ENCODE measurements at regions not wholly inside any gene's neighbourhood (a gene's known extent, or its start where the extent isn't known, plus 50 kb on each side); places are given as distances from the start of the nearest gene placed in this dataset.
"Not testable (repeated sequence)": the region's sequence is repeated elsewhere in the genome, so short reads cannot be mapped to it uniquely, and the experiment has no call there.

DNA sequence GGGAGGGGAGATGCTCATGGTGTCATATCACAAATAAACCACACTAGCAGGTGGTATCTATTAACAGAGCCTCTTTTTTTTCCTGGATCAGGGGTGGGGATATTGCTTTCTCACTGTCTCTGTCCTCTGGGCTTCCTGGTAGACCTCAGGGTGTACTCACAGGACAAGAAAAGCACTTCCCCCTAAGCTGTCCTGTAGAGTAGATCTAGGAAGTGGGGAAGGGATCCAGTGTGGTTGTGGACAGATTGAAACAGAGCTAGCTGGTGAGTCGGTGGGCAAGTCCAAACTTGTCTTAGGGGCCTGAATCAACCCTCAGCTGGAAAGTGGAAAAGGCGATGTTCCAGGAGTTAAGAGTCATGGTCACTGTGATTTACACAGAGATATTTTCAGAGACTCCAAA is 96.6 kb downstream of the SRGAP2 start:
- not testable (repeated sequence) for H3K4me3 ChIP-seq (ENCODE audit: low read depth in 1 of 2, low read length in 2 of 2); H4K20me1 ChIP-seq (ENCODE audit: insufficient read depth, low read length); H3K4me2 ChIP-seq (ENCODE audit: insufficient read depth, low read length); H3K9me3 ChIP-seq (ENCODE audit: insufficient read depth, low read length, severe bottlenecking); H2AFZ ChIP-seq (ENCODE audit: low read depth, low read length); ATAC-seq (ENCODE audit: insufficient read depth, low read depth); H3K27ac ChIP-seq (ENCODE audit: low read length); H3K27me3 ChIP-seq (ENCODE audit: insufficient read depth, low read length, poor library complexity); H3K9ac ChIP-seq (ENCODE audit: low read depth, low read length); DNase-seq; H3K4me1 ChIP-seq (ENCODE audit: insufficient read depth, low read length); H3K36me3 ChIP-seq (ENCODE audit: insufficient read depth, low read length); H3K79me2 ChIP-seq (ENCODE audit: insufficient read depth, low read length)

DNA sequence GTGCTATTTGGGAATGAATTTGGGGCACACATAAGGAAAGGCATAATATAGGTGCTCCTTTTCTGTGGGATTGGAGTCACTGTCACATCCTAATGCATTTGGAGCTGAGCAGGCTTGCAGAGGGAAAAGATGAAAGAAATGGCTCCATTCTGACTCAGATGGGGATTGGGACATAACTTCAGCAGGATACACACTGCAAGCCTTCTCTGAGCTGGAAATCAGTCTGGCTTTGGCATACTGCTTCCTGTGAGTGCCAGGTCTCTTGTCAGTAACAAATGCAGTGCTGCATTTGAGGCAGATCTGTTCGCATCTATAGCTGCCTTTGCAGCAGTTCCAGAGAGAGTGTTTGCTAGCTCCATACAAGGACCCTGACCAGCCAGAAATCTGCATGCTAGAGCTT is 98.7 kb downstream of the SRGAP2 start:
- not testable (repeated sequence) for H3K27me3 ChIP-seq (ENCODE audit: insufficient read depth, low read length, poor library complexity); H3K36me3 ChIP-seq (ENCODE audit: insufficient read depth, low read length); H3K79me2 ChIP-seq (ENCODE audit: insufficient read depth, low read length); DNase-seq; H3K27ac ChIP-seq (ENCODE audit: low read length); H3K9ac ChIP-seq (ENCODE audit: low read depth, low read length); H3K4me3 ChIP-seq (ENCODE audit: low read depth in 1 of 2, low read length in 2 of 2); H3K4me1 ChIP-seq (ENCODE audit: insufficient read depth, low read length); ATAC-seq (ENCODE audit: insufficient read depth, low read depth); H4K20me1 ChIP-seq (ENCODE audit: insufficient read depth, low read length); H3K9me3 ChIP-seq (ENCODE audit: insufficient read depth, low read length, severe bottlenecking); H3K4me2 ChIP-seq (ENCODE audit: insufficient read depth, low read length); H2AFZ ChIP-seq (ENCODE audit: low read depth, low read length)

GRCh38 chr1:206307442-206307841 is 104.1 kb downstream of the SRGAP2 start:
- not testable (repeated sequence) for H3K9ac ChIP-seq (ENCODE audit: low read depth, low read length); DNase-seq; H3K4me3 ChIP-seq (ENCODE audit: low read depth in 1 of 2, low read length in 2 of 2); H3K9me3 ChIP-seq (ENCODE audit: insufficient read depth, low read length, severe bottlenecking); H3K4me1 ChIP-seq (ENCODE audit: insufficient read depth, low read length); H2AFZ ChIP-seq (ENCODE audit: low read depth, low read length); H4K20me1 ChIP-seq (ENCODE audit: insufficient read depth, low read length); H3K36me3 ChIP-seq (ENCODE audit: insufficient read depth, low read length); H3K4me2 ChIP-seq (ENCODE audit: insufficient read depth, low read length); H3K27ac ChIP-seq (ENCODE audit: low read length); H3K27me3 ChIP-seq (ENCODE audit: insufficient read depth, low read length, poor library complexity); H3K79me2 ChIP-seq (ENCODE audit: insufficient read depth, low read length); ATAC-seq (ENCODE audit: insufficient read depth, low read depth)

DNA sequence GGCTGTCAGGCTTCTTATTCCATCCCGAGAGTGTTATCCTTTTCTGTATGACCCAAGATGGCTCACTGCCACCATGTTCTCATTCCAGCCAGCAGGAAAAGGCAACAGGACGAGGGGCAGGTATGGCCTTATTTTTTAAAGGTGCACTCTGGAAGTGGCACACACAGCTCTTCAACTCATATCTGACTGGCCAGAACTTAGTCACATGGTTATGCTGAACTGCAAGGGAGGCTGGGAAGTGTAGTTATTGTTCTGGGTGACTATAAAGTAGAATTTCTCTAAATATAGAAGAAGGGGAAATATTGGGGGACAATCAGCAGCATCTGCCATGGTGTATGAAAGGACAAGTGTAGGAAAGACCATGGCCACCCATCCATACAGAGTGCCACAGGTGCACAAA is 107.6 kb downstream of the SRGAP2 start:
- H4K20me1 ChIP-seq (ENCODE audit: insufficient read depth, low read length); H3K4me2 ChIP-seq (ENCODE audit: insufficient read depth, low read length); H3K27ac ChIP-seq (ENCODE audit: low read length); ATAC-seq (ENCODE audit: insufficient read depth, low read depth); H3K4me3 ChIP-seq (ENCODE audit: low read depth in 1 of 2, low read length in 2 of 2); H3K9me3 ChIP-seq (ENCODE audit: insufficient read depth, low read length, severe bottlenecking); H3K27me3 ChIP-seq (ENCODE audit: insufficient read depth, low read length, poor library complexity); H2AFZ ChIP-seq (ENCODE audit: low read depth, low read length); H3K4me1 ChIP-seq (ENCODE audit: insufficient read depth, low read length); DNase-seq; H3K36me3 ChIP-seq (ENCODE audit: insufficient read depth, low read length); H3K9ac ChIP-seq (ENCODE audit: low read depth, low read length); H3K79me2 ChIP-seq (ENCODE audit: insufficient read depth, low read length): not testable (repeated sequence)

- H2AFZ ChIP-seq (ENCODE audit: low read depth, low read length); H3K4me2 ChIP-seq (ENCODE audit: insufficient read depth, low read length); H3K9ac ChIP-seq (ENCODE audit: low read depth, low read length); H3K27me3 ChIP-seq (ENCODE audit: insufficient read depth, low read length, poor library complexity); H3K36me3 ChIP-seq (ENCODE audit: insufficient read depth, low read length); H3K79me2 ChIP-seq (ENCODE audit: insufficient read depth, low read length); ATAC-seq (ENCODE audit: insufficient read depth, low read depth); H3K4me1 ChIP-seq (ENCODE audit: insufficient read depth, low read length); H3K9me3 ChIP-seq (ENCODE audit: insufficient read depth, low read length, severe bottlenecking); H3K27ac ChIP-seq (ENCODE audit: low read length); DNase-seq; H4K20me1 ChIP-seq (ENCODE audit: insufficient read depth, low read length); H3K4me3 ChIP-seq (ENCODE audit: low read depth in 1 of 2, low read length in 2 of 2): not testable (repeated sequence)
Observed at GRCh38 chr1:206311611-206312273, 108.4 kb downstream of the SRGAP2 start.

DNA sequence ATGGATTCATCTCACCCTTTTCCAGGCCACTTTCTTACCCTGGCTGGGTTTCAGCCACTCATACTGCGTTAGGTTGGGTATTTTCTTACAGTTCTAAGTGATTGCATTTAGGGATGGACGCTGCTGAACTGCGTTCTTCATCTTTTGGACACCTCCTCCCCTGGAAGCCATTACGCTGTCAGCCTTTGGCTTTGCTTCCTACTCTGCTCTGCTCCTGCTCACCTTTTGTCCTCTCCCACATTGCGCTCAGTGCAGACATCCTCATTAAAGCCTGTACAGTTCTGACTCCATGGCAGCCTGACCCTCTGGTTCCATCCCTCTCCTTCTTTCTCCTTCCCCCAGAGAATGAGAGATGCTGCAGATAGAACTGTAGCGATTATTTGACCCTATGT is 108.9 kb downstream of the SRGAP2 start:
- H3K4me2 ChIP-seq (ENCODE audit: insufficient read depth, low read length); H3K4me3 ChIP-seq (ENCODE audit: low read depth in 1 of 2, low read length in 2 of 2); H3K27me3 ChIP-seq (ENCODE audit: insufficient read depth, low read length, poor library complexity); H3K9ac ChIP-seq (ENCODE audit: low read depth, low read length); DNase-seq; H3K36me3 ChIP-seq (ENCODE audit: insufficient read depth, low read length); ATAC-seq (ENCODE audit: insufficient read depth, low read depth); H3K27ac ChIP-seq (ENCODE audit: low read length); H2AFZ ChIP-seq (ENCODE audit: low read depth, low read length); H3K4me1 ChIP-seq (ENCODE audit: insufficient read depth, low read length); H3K79me2 ChIP-seq (ENCODE audit: insufficient read depth, low read length); H3K9me3 ChIP-seq (ENCODE audit: insufficient read depth, low read length, severe bottlenecking); H4K20me1 ChIP-seq (ENCODE audit: insufficient read depth, low read length): not testable (repeated sequence)

DNA sequence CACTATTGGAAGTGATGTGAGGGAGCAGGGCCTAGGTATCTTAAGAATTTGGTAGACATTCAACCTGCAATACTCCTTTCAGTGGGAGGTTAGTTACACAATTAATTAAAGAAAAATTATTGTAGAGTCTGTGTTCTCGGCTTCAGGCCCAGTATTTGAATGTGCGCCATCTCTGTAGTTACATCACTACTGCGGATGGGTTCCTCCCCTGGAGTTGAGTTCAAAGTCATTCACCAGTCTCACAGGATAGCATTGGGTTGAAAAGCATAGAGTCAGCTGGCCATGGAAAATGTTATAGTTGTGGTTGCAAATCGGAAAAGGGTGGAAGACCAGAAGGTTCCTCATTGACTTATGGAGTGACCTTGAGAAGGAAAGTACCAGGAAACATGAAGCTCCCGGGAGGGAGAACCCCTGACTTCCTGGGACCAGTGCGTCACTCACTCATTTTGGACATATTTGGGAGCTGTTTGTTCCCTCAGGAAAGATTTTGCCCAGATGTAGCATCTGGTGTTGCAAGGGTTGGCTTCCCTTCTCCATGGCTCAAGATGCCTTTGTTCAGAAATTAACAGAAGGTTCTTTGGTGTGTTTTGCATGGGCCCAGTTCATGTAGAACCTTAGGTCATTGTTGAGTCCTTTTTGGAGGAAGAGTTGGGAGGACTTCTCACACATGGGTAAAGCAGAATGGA is 111.8 kb downstream of the SRGAP2 start:
- ATAC-seq (ENCODE audit: insufficient read depth, low read depth); H4K20me1 ChIP-seq (ENCODE audit: insufficient read depth, low read length); H3K27me3 ChIP-seq (ENCODE audit: insufficient read depth, low read length, poor library complexity); H3K9me3 ChIP-seq (ENCODE audit: insufficient read depth, low read length, severe bottlenecking); H3K4me1 ChIP-seq (ENCODE audit: insufficient read depth, low read length); H3K36me3 ChIP-seq (ENCODE audit: insufficient read depth, low read length); H3K79me2 ChIP-seq (ENCODE audit: insufficient read depth, low read length); DNase-seq; H3K4me3 ChIP-seq (ENCODE audit: low read depth in 1 of 2, low read length in 2 of 2); H3K4me2 ChIP-seq (ENCODE audit: insufficient read depth, low read length); H3K9ac ChIP-seq (ENCODE audit: low read depth, low read length); H3K27ac ChIP-seq (ENCODE audit: low read length); H2AFZ ChIP-seq (ENCODE audit: low read depth, low read length): not testable (repeated sequence)

GRCh38 chr1:206316901-206317300 is 113.6 kb downstream of the SRGAP2 start:
- H3K27me3 ChIP-seq (ENCODE audit: insufficient read depth, low read length, poor library complexity); H3K79me2 ChIP-seq (ENCODE audit: insufficient read depth, low read length); H3K4me3 ChIP-seq (ENCODE audit: low read depth in 1 of 2, low read length in 2 of 2); H2AFZ ChIP-seq (ENCODE audit: low read depth, low read length); H3K9me3 ChIP-seq (ENCODE audit: insufficient read depth, low read length, severe bottlenecking); H3K27ac ChIP-seq (ENCODE audit: low read length); H4K20me1 ChIP-seq (ENCODE audit: insufficient read depth, low read length); ATAC-seq (ENCODE audit: insufficient read depth, low read depth); H3K4me1 ChIP-seq (ENCODE audit: insufficient read depth, low read length); DNase-seq; H3K36me3 ChIP-seq (ENCODE audit: insufficient read depth, low read length); H3K4me2 ChIP-seq (ENCODE audit: insufficient read depth, low read length); H3K9ac ChIP-seq (ENCODE audit: low read depth, low read length): not testable (repeated sequence)
